CD14-positive monocyte (primary cell): ENCODE measurements at regions not wholly inside any gene's neighbourhood (a gene's known extent, or its start where the extent isn't known, plus 50 kb on each side); places are given as distances from the start of the nearest gene placed in this dataset. TPM values are rescaled to one million over a fixed set of nuclear protein-coding genes. Genes with fewer than 3 reads are reported as not detected.

Experiments used
- DNase-seq, 3 donors: peaks; one replicate each; pipeline ENCODE4 v3.0.0-alpha.2; 2011 to 2022
- H2AFZ ChIP-seq: 2 replicates; pipeline ENCODE4 v1.6.0; 2012; ENCODE audit warnings: mild to moderate bottlenecking, low read depth, low read length, inconsistent platforms; ENCODE audit not compliant: insufficient read depth, poor library complexity, severe bottlenecking
- H3K27ac ChIP-seq, 2 donors: 1 replicate in 1 of 2; 2 replicates in 1 of 2; pipeline ENCODE4 v1.5.1; 2012 to 2013; ENCODE audit warnings: low read length in 2 of 2, control low read depth in 1 of 2, inconsistent platforms in 1 of 2, low read depth in 1 of 2, mild to moderate bottlenecking in 1 of 2
- H3K27me3 ChIP-seq, 2 donors: one replicate each; pipeline versions ENCODE4 v1.6.0 to v1.6.1; 2011 to 2013; ENCODE audit warnings: low read length in 2 of 2; ENCODE audit not compliant: control insufficient read depth in 2 of 2, insufficient read depth in 2 of 2
- H3K36me3 ChIP-seq, 2 donors: replicated peaks in 1 of 2; 1 replicate in 1 of 2; 2 replicates in 1 of 2; pipeline versions ENCODE4 v1.5.1 to v1.6.1; 2012 to 2013; ENCODE audit warnings: low read length in 2 of 2, control low read depth in 1 of 2, inconsistent platforms in 1 of 2, mild to moderate bottlenecking in 1 of 2; ENCODE audit not compliant: insufficient read depth in 2 of 2, control insufficient read depth in 1 of 2
- H3K4me1 ChIP-seq, 2 donors: 1 replicate in 1 of 2; 2 replicates in 1 of 2; pipeline versions ENCODE4 v1.5.1 to v1.6.1; 2012 to 2013; ENCODE audit warnings: low read length in 2 of 2, control low read depth in 1 of 2, inconsistent platforms in 1 of 2, mild to moderate bottlenecking in 1 of 2, moderate library complexity in 1 of 2; ENCODE audit not compliant: insufficient read depth in 2 of 2, control insufficient read depth in 1 of 2
- H3K4me2 ChIP-seq: replicated peaks from 2 replicates; pipeline ENCODE3; 2012; ENCODE audit warnings: low read length, moderate library complexity, mild to moderate bottlenecking; ENCODE audit not compliant: poor library complexity, severe bottlenecking; ENCODE audit errors: extremely low read depth
- H3K4me3 ChIP-seq, 3 experiments: fragments of 200-600 bp in 1 of 3; sonication (generic) in 1 of 3; replicated peaks in 1 of 3; 1 replicate in 2 of 3; 2 replicates in 1 of 3; pipeline ENCODE4 v1.5.1; 2011 to 2013; ENCODE audit warnings: low read length in 3 of 3, mild to moderate bottlenecking in 3 of 3, control low read depth in 2 of 3, low read depth in 2 of 3, inconsistent platforms in 1 of 3, moderate library complexity in 1 of 3
- H3K79me2 ChIP-seq: 2 replicates; pipeline ENCODE4 v1.6.0; 2012; ENCODE audit warnings: mild to moderate bottlenecking, control low read depth, inconsistent platforms, low read length, moderate library complexity; ENCODE audit not compliant: insufficient read depth
- H3K9ac ChIP-seq: 2 replicates; pipeline ENCODE4 v1.6.0; 2017; ENCODE audit warnings: low read length, mild to moderate bottlenecking; ENCODE audit not compliant: insufficient read depth, poor library complexity, severe bottlenecking
- H3K9me3 ChIP-seq, 2 donors: replicated peaks in 1 of 2; 1 replicate in 1 of 2; 2 replicates in 1 of 2; pipeline versions ENCODE4 v1.5.1 to v1.6.1; 2012 to 2013; ENCODE audit warnings: low read length in 2 of 2, control low read depth in 1 of 2; ENCODE audit not compliant: control insufficient read depth in 1 of 2, insufficient read depth in 1 of 2
- H4K20me1 ChIP-seq: 2 replicates; pipeline ENCODE4 v1.6.0; 2012; ENCODE audit warnings: mild to moderate bottlenecking, low read length, control low read depth, moderate library complexity; ENCODE audit not compliant: insufficient read depth
- H3K27ac Mint-ChIP-seq, 7 donors: one replicate each; pipeline ENCODE4 v1.8.0; 2020; ENCODE audit warnings: mild to moderate bottlenecking in 7 of 7, mixed read lengths in 7 of 7, moderate library complexity in 6 of 7, inconsistent platforms in 2 of 7
- H3K27me3 Mint-ChIP-seq, 3 donors: one replicate each; pipeline ENCODE4 v1.8.0; 2021 to 2022; ENCODE audit warnings: low read depth in 3 of 3, mild to moderate bottlenecking in 3 of 3, mixed read lengths in 3 of 3, moderate library complexity in 3 of 3, inconsistent platforms in 1 of 3
- H3K36me3 Mint-ChIP-seq, 2 donors: one replicate each; pipeline ENCODE4 v1.8.0; 2020; ENCODE audit warnings: mixed read lengths in 2 of 2, inconsistent platforms in 1 of 2, mild to moderate bottlenecking in 1 of 2
- H3K4me1 Mint-ChIP-seq: one replicate; pipeline ENCODE4 v1.8.0; 2020; ENCODE audit warnings: mild to moderate bottlenecking, mixed read lengths
- H3K4me3 Mint-ChIP-seq, 2 donors: one replicate each; pipeline ENCODE4 v1.8.0; 2020; ENCODE audit warnings: mild to moderate bottlenecking in 2 of 2, mixed read lengths in 2 of 2, moderate library complexity in 1 of 2
- H3K9me3 Mint-ChIP-seq, 7 donors: one replicate each; pipeline ENCODE4 v1.8.0; 2020 to 2022; ENCODE audit warnings: mixed read lengths in 7 of 7, mild to moderate bottlenecking in 6 of 7, moderate library complexity in 6 of 7, inconsistent platforms in 2 of 7
- CTCF ChIP-seq: fragments of 200-600 bp; IDR thresholded peaks from one replicate; pipeline ENCODE4 v1.8.0; 2022; ENCODE audit warnings: antibody characterized with exemption, mild to moderate bottlenecking
- WGBS: methylation state at CpG from one replicate; pipeline ENCODE4 v1.1.5; 2013; ENCODE audit warnings: missing lambda C conversion rate; ENCODE audit not compliant: insufficient coverage; 5-methylcytosine and 5-hydroxymethylcytosine counted together
- intact Hi-C, 2 donors: fragments of 100-400 bp; cut with micrococcal nuclease; formaldehyde crosslinking; loops; one replicate each; pipeline versions ENCODE4 v1.15.0 to v1.15.1; 2023
- small RNA-seq: library from RNA; depleted of rRNA; stranded (forward); fragments of <200 nt; gene quantifications from one replicate; pipeline ENCODE3, GENCODE V24; 2012; ENCODE audit warnings: low read depth; ENCODE audit not compliant: insufficient read length

- H3K4me3 Mint-ChIP-seq = peak overlapping the region; percentile 9 to 69
Observed at GRCh38 chr1:67635055-67635809, 49.8 kb upstream of the GADD45A start.

More at GRCh38 chr1:67635055-67635809, 49.8 kb upstream of the GADD45A start:
- 4% methylated on average over 14 of the region's 14 CpGs for WGBS
- Histone ChIP-seq H3K9ac (no peak overlapping the region), H4K20me1 (no peaks in the 10 kb centered on the region), H3K4me2 (peak overlapping the region; percentile 38), H3K4me3 (peak overlapping the region in 1 of 3 experiments; percentile 18), H3K36me3 (no peaks in the 10 kb centered on the region), H3K9me3 (no peaks in the 10 kb centered on the region), H3K79me2 (no peaks in the 10 kb centered on the region), H3K27ac (no peak overlapping the region), H2AFZ (peak overlapping the region; percentile 13), H3K4me1 (peaks cover 16 to 18% of the 10 kb centered on the region in 2 donors), H3K27me3 (no peaks in the 10 kb centered on the region)
- Mint-ChIP-seq H3K9me3 (no peaks in the 10 kb centered on the region), H3K4me1 (peaks cover 20% of the 10 kb centered on the region), H3K36me3 (no peaks in the 10 kb centered on the region), H3K27ac (peak overlapping the region in 4 of 7 donors; percentile 22 to 43 (median 29)), H3K27me3 (peaks cover 0 to 2% (median 0%) of the 10 kb centered on the region in 3 donors)
- TF ChIP-seq CTCF = no peak
- peak; percentile 11 to 26 (median 12) for DNase-seq
- intact Hi-C loops = no loop called here

Small RNA genes lying in the stretch of these regions (small RNA-seq; reads per million reads assigned to genes)
- not detected for gene RNU6-1031P
